Fibroblast of lung (primary cell): ENCODE measurements at regions not wholly inside any gene's neighbourhood (a gene's known extent, or its start where the extent isn't known, plus 50 kb on each side); places are given as distances from the start of the nearest gene placed in this dataset.

Experiments
- DNase-seq, 2 donors: peaks; one replicate each; pipeline versions ENCODE4 v3.0.0 to v3.0.0-alpha.2; 2010; ENCODE audit warnings: low read depth in 2 of 2
- H2AFZ ChIP-seq: 2 replicates; pipeline ENCODE4 v1.5.1; 2012; ENCODE audit warnings: low read length, control low read depth, inconsistent platforms
- H3K27ac ChIP-seq: 2 replicates; pipeline ENCODE4 v1.5.1; 2011; ENCODE audit warnings: low read length, control low read depth; ENCODE audit not compliant: insufficient read depth
- H3K27me3 ChIP-seq: 2 replicates; pipeline ENCODE4 v1.5.1; 2011; ENCODE audit warnings: mild to moderate bottlenecking, low read length; ENCODE audit not compliant: control insufficient read depth, insufficient read depth
- H3K36me3 ChIP-seq: 2 replicates; pipeline ENCODE4 v1.5.1; 2011; ENCODE audit warnings: low read length; ENCODE audit not compliant: control insufficient read depth, insufficient read depth
- H3K4me1 ChIP-seq: 2 replicates; pipeline ENCODE4 v1.5.1; 2011; ENCODE audit warnings: low read length; ENCODE audit not compliant: control insufficient read depth, insufficient read depth; ENCODE audit errors: extremely low read depth
- H3K4me2 ChIP-seq: 2 replicates; pipeline ENCODE4 v1.5.1; 2011; ENCODE audit warnings: low read length, control low read depth; ENCODE audit not compliant: insufficient read depth; ENCODE audit errors: extremely low read depth
- H3K4me3 ChIP-seq, 4 experiments: fragments of 200-600 bp in 1 of 4; sonication (generic) in 1 of 4; replicated peaks in 1 of 4; 2 replicates each; pipeline ENCODE4 v1.5.1; 2011 to 2016; ENCODE audit warnings: low read length in 4 of 4, low read depth in 3 of 4, mild to moderate bottlenecking in 3 of 4, control low read depth in 2 of 4, inconsistent platforms in 1 of 4, mixed read lengths in 1 of 4; ENCODE audit not compliant: insufficient read depth in 1 of 4; ENCODE audit errors: control extremely low read depth in 1 of 4
- H3K79me2 ChIP-seq: 2 replicates; pipeline ENCODE4 v1.5.1; 2012; ENCODE audit warnings: mild to moderate bottlenecking, low read length, inconsistent platforms; ENCODE audit not compliant: control insufficient read depth, insufficient read depth
- H3K9ac ChIP-seq: 2 replicates; pipeline ENCODE4 v1.5.1; 2011; ENCODE audit warnings: mild to moderate bottlenecking, low read length, control low read depth; ENCODE audit not compliant: insufficient read depth
- H3K9me3 ChIP-seq: 2 replicates; pipeline ENCODE4 v1.5.1; 2012; ENCODE audit warnings: low read depth, low read length; ENCODE audit not compliant: control insufficient read depth, insufficient read depth
- H4K20me1 ChIP-seq: 2 replicates; pipeline ENCODE4 v1.5.1; 2011; ENCODE audit warnings: low read length; ENCODE audit not compliant: control insufficient read depth, insufficient read depth; ENCODE audit errors: extremely low read depth
- EZH2 ChIP-seq: IDR thresholded peaks from 2 replicates; pipeline ENCODE4 v1.5.1; 2012; ENCODE audit warnings: low read length, control low read depth, mild to moderate bottlenecking; ENCODE audit errors: missing control alignments
- TF ChIP-seq, protein P1 (sequence below), 2 donors: IDR thresholded peaks in 1 of 2; conservative IDR thresholded peaks in 1 of 2; 1 replicate in 1 of 2; 2 replicates in 1 of 2; pipeline ENCODE4 v1.5.1; 2011 to 2012; ENCODE audit warnings: low read length in 2 of 2, control low read depth in 1 of 2, inconsistent platforms in 1 of 2, low read depth in 1 of 2, mild to moderate bottlenecking in 1 of 2

DNA sequence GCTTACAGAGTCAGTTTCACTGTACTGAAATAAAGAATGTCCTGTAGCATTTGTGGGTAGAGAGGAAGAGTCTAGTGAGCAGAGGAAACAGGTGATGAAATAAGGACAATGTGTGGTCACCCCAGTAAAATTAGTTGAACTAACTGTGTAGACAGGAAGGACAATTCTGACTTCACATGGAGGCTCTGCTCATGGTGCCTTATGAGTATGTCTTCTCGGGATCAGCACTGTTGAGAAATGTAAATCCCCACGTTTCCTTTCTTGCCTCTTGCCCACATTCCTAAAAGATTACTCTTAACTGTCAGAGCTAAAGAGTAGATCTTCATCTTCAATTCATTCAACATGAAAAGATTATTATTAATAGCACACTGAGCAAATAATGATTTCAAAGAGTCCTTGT is 113.2 kb upstream of the FLRT2 start:
- Histone ChIP-seq H3K27ac (peak overlapping the region; percentile 45), H3K79me2 (no peaks in the 10 kb centered on the region), H3K27me3 (no peaks in the 10 kb centered on the region), H3K4me3 (no peak overlapping the region), H3K4me1 (peaks cover 2% of the 10 kb centered on the region), H3K9ac (no peak overlapping the region), H3K9me3 (no peaks in the 10 kb centered on the region), H4K20me1 (no peaks in the 10 kb centered on the region), H2AFZ (peak overlapping the region; percentile 79), H3K4me2 (peak overlapping the region; percentile 57), H3K36me3 (no peaks in the 10 kb centered on the region)
- no peak for TF ChIP-seq EZH2
- TF ChIP-seq, protein P1, sequence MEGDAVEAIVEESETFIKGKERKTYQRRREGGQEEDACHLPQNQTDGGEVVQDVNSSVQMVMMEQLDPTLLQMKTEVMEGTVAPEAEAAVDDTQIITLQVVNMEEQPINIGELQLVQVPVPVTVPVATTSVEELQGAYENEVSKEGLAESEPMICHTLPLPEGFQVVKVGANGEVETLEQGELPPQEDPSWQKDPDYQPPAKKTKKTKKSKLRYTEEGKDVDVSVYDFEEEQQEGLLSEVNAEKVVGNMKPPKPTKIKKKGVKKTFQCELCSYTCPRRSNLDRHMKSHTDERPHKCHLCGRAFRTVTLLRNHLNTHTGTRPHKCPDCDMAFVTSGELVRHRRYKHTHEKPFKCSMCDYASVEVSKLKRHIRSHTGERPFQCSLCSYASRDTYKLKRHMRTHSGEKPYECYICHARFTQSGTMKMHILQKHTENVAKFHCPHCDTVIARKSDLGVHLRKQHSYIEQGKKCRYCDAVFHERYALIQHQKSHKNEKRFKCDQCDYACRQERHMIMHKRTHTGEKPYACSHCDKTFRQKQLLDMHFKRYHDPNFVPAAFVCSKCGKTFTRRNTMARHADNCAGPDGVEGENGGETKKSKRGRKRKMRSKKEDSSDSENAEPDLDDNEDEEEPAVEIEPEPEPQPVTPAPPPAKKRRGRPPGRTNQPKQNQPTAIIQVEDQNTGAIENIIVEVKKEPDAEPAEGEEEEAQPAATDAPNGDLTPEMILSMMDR (conservative IDR thresholded peaks at IDR 0.05 in 1 of 2, IDR thresholded peaks at IDR 0.05 in 1 of 2; ENCODE audit: low read depth in 1 of 2, low read length in 2 of 2) = no peak
- peak; percentile 59 to 83 for DNase-seq

DNA sequence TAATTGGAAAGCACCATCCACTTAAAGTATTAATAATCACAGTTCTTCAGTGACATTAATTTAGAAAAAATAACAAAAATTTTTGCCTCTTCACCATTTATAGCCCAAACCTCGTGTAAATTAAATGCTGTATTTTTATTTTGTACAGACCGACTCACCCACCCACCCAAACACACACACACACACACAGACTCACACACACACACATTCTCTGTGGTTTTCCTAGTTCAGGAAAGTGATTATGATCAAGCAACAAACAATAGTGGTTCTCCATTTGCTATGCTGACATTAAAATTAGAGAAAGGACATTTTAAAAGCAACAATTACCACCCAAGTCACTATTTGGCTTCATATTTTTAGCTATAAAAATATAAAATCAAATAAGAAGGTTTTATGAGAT is 112.5 kb upstream of the FLRT2 start:
- H2AFZ ChIP-seq = no peak overlapping the region
- H3K9ac ChIP-seq = no peak overlapping the region
- H4K20me1 ChIP-seq = no peaks in the 10 kb centered on the region

DNA sequence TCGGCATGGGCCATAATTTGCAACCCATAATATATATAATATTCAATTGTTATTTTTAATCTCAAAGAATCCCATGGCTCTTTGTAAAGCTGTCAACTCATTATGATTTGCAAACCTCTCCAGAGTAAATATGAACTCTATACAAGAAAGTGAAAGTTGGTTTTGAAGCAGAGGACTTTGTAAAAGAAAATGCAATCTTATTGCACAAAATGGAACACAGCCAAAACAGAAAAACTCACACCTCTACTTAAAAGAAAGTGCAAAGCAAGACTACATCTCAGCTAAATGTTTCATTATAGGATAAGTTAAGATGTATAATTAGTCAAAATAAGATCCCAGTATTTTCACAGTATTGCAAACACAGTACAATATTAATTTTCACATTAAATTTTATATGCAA is 111.2 kb upstream of the FLRT2 start:
- Histone ChIP-seq H3K36me3 (no peaks in the 10 kb centered on the region), H2AFZ (no peak overlapping the region), H3K4me3 (no peak overlapping the region)

More for the DNA sequence above, 112.5 kb upstream of the FLRT2 start:
- TF ChIP-seq, protein P1 (conservative IDR thresholded peaks at IDR 0.05 in 1 of 2, IDR thresholded peaks at IDR 0.05 in 1 of 2; ENCODE audit: low read depth in 1 of 2, low read length in 2 of 2) = no peak
- no peak for TF ChIP-seq EZH2
- Histone ChIP-seq H3K27ac (no peak overlapping the region), H3K4me2 (no peak overlapping the region), H3K4me3 (no peak overlapping the region), H3K4me1 (peaks cover 2% of the 10 kb centered on the region), H3K36me3 (no peaks in the 10 kb centered on the region), H3K9me3 (no peaks in the 10 kb centered on the region), H3K27me3 (no peaks in the 10 kb centered on the region), H3K79me2 (no peaks in the 10 kb centered on the region)
- DNase-seq = peak in 1 of 2 donors; percentile 19

More for the DNA sequence above, 111.2 kb upstream of the FLRT2 start:
- Histone ChIP-seq H3K9me3 (no peaks in the 10 kb centered on the region), H3K4me1 (peaks cover 2% of the 10 kb centered on the region), H3K9ac (no peak overlapping the region), H3K27me3 (no peaks in the 10 kb centered on the region), H3K4me2 (no peak overlapping the region), H3K79me2 (no peaks in the 10 kb centered on the region), H3K27ac (no peak overlapping the region), H4K20me1 (no peaks in the 10 kb centered on the region)
- no peak for TF ChIP-seq EZH2
- TF ChIP-seq, protein P1 (conservative IDR thresholded peaks at IDR 0.05 in 1 of 2, IDR thresholded peaks at IDR 0.05 in 1 of 2; ENCODE audit: low read depth in 1 of 2, low read length in 2 of 2) = no peak
- DNase-seq = peak in 1 of 2 donors; percentile 18
